ENCODE measurements at regions not wholly inside any gene's neighbourhood (a gene's known extent, or its start where the extent isn't known, plus 50 kb on each side); places are given as distances from the start of the nearest gene placed in this dataset.

DNA sequence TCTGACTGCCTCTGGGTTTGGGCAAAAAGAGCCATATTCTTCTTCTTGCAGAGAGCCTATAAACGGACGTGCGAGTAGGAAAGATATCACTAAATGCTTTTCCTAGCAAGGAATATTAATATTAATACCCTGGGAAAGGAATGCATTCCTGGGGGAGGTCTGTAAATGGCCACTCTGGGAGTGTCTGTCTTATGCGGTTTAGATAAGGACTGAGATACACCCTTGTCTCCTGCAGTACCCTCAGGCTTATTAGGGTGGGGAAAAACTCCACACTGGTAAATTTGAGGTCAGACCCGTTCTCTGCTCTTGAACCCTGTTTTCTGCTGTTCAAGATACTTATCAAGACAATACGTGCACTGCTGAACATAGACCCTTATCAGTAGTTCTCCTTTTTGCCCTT, 763.8 kb downstream of the SLITRK5 start:
- TF ChIP-seq FOXP2 (optimal IDR thresholded peaks at IDR 0.05; ENCODE audit: control extremely low read depth, extremely low read length, insufficient read depth), result no peak
- no peak for TF ChIP-seq POLR2AphosphoS5 (IDR thresholded peaks at IDR 0.05; ENCODE audit: borderline replicate concordance, low read depth, low read length)
- TF ChIP-seq EZH2 (IDR thresholded peaks at IDR 0.05), result no peak
- no peak overlapping the region for H3K27ac ChIP-seq
- no peak for DNase-seq (ENCODE audit: low read depth, low spot score)

DNA sequence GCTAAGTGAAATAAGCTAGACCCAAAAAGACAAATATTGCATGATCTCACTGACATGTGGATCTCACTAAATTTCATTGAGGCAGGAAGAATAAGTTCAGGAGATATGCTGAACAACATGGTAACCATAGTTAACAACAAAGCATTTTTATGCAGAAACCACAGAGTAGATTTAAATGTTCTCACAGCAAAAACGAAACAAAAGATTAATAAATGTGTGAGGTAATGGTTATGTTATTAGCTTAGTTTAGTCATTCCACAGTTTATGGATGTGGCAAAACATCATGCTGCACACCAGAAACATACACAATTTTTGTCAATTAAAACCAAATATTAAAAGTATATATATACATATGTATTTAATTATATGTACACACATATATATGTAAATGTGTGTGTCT, 765.8 kb downstream of the SLITRK5 start:
- Histone ChIP-seq H3K9ac (ENCODE audit: insufficient read length) (no peak overlapping the region), H3K4me3 (no peak overlapping the region), H3K36me3 (ENCODE audit: insufficient read depth, low read length) (no peaks in the 10 kb centered on the region), H3K9me3 (ENCODE audit: low read depth, low read length) (no peaks in the 10 kb centered on the region), H3K27ac (no peak overlapping the region)
- no peak for DNase-seq (ENCODE audit: low read depth, low spot score)
- TF ChIP-seq EZH2 (IDR thresholded peaks at IDR 0.05) (no peak), FOXP2 (optimal IDR thresholded peaks at IDR 0.05; ENCODE audit: control extremely low read depth, extremely low read length, insufficient read depth) (no peak), POLR2AphosphoS5 (IDR thresholded peaks at IDR 0.05; ENCODE audit: borderline replicate concordance, low read depth, low read length) (no peak)

More for the DNA sequence above, 763.8 kb downstream of the SLITRK5 start:
- Histone ChIP-seq H3K9ac (ENCODE audit: insufficient read length) (no peak overlapping the region), H3K36me3 (ENCODE audit: insufficient read depth, low read length) (no peaks in the 10 kb centered on the region), H3K4me3 (no peak overlapping the region), H3K9me3 (ENCODE audit: low read depth, low read length) (no peaks in the 10 kb centered on the region)

DNA sequence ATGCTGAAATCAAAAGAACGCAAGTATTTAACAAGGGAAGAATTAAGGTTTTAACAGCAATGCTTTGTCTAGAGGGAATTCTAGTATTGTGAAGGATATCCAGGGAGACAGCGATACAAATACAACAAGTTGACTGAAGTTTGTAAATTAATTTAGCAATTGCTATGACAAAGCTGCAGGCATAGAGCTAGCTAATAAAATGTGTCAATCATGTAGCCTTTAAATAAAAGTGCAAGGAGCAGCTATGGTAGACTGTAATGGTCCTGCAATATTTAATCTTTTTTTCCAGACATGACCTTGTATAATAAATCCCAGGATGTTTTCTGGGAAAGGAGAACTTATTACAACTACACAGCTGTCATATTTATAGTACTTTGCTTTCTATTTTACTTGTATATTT, 779.3 kb downstream of the SLITRK5 start:
- Histone ChIP-seq H3K27ac (no peak overlapping the region), H3K4me3 (no peak overlapping the region)
- TF ChIP-seq FOXP2 (optimal IDR thresholded peaks at IDR 0.05; ENCODE audit: control extremely low read depth, extremely low read length, insufficient read depth) (no peak), EZH2 (IDR thresholded peaks at IDR 0.05) (no peak), POLR2AphosphoS5 (IDR thresholded peaks at IDR 0.05; ENCODE audit: borderline replicate concordance, low read depth, low read length) (no peak)

DNA sequence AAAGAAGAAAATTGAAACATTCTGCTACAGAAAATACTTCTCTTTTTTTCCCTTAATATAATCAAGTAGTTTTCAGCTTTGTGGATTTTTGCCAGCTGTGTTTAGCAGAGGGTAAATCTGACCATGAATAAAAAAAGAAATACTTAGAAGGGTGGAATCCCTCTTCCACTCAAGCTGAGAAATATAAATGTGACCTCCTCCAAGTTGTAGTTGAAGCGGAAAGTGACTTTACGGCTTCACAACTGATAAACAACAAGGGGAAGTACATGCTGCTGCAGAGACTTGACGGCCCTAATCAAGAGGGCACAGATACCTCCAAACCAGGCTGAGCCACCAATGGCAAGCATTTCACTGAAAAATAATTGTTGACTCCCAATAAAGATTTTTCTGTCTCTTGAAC, 785.0 kb downstream of the SLITRK5 start:
- DNase-seq (ENCODE audit: low read depth, low spot score), result no peak
- no peak overlapping the region for H3K4me3 ChIP-seq
- H3K27ac ChIP-seq, result no peak overlapping the region
- TF ChIP-seq FOXP2 (optimal IDR thresholded peaks at IDR 0.05; ENCODE audit: control extremely low read depth, extremely low read length, insufficient read depth) (no peak), EZH2 (IDR thresholded peaks at IDR 0.05) (no peak), POLR2AphosphoS5 (IDR thresholded peaks at IDR 0.05; ENCODE audit: borderline replicate concordance, low read depth, low read length) (no peak)
- H3K9me3 ChIP-seq (ENCODE audit: low read depth, low read length), result no peaks in the 10 kb centered on the region
- H3K36me3 ChIP-seq (ENCODE audit: insufficient read depth, low read length), result no peaks in the 10 kb centered on the region
- H3K9ac ChIP-seq (ENCODE audit: insufficient read length), result no peak overlapping the region

More for the DNA sequence above, 779.3 kb downstream of the SLITRK5 start:
- Histone ChIP-seq H3K9ac (ENCODE audit: insufficient read length) (no peak overlapping the region), H3K9me3 (ENCODE audit: low read depth, low read length) (no peaks in the 10 kb centered on the region), H3K36me3 (ENCODE audit: insufficient read depth, low read length) (no peaks in the 10 kb centered on the region)
- DNase-seq (ENCODE audit: low read depth, low spot score), result no peak

DNA sequence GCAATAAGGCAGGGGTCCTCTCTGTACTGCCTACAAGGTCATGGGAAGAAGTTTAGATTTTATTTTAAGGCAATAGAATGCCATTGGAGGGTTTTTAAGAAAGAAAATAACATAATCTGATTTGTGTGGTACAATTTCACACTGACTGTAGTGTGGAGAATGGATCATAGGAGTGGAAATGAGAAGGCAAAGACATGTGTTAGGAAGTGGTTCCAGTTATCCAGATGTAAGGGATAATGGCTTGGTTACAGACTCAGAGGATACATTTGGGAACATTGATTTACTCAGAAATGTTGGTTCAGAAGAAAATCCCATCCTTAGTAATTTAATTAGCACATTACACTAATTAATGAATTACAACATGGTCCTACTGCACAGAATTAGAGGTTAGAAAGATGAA, 788.2 kb downstream of the SLITRK5 start:
- no peak for DNase-seq (ENCODE audit: low read depth, low spot score)
- no peak overlapping the region for H3K4me3 ChIP-seq
- H3K9ac ChIP-seq (ENCODE audit: insufficient read length), result no peak overlapping the region
- no peaks in the 10 kb centered on the region for H3K9me3 ChIP-seq (ENCODE audit: low read depth, low read length)
- no peaks in the 10 kb centered on the region for H3K36me3 ChIP-seq (ENCODE audit: insufficient read depth, low read length)
- no peak for TF ChIP-seq FOXP2 (optimal IDR thresholded peaks at IDR 0.05; ENCODE audit: control extremely low read depth, extremely low read length, insufficient read depth)
- TF ChIP-seq POLR2AphosphoS5 (IDR thresholded peaks at IDR 0.05; ENCODE audit: borderline replicate concordance, low read depth, low read length), result no peak
- TF ChIP-seq EZH2 (IDR thresholded peaks at IDR 0.05), result no peak
- H3K27ac ChIP-seq, result no peak overlapping the region

DNA sequence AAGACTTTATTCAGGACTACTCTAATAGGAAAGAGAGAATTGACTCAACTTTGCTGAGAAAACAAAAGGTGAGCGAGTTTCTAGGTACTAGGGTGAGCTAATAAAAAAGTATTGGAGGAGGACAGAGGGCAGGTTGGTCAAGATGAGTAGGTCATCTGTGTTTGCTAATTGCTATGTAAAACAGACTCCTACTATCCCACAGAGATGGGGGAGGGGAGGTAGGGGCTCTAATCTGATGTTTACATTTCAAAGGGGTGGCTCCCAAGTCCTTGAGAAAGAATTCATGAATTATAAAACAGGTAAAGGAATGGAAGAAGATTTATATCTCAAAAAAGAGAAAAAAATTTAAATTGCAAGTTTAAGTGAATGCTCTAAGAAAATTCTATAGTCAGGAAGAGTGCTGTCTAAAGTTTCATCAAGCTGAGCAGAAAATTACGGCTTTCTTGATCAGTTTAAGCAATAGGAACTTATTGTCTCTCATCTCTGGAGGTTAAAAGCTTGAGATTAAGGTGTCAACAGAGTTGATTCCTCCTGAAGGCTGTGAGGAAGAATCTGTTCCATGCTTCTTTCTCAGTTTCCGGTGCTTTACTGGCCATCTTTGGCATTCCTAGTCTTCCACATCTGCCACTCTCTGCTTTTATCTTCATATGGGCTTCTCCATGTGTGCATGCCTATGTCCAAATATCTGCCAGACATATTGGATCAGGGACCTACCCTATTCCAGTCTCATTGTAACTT, 790.3 kb downstream of the SLITRK5 start:
- H3K36me3 ChIP-seq (ENCODE audit: insufficient read depth, low read length), result no peaks in the 10 kb centered on the region
- no peak overlapping the region for H3K27ac ChIP-seq
- no peak overlapping the region for H3K9ac ChIP-seq (ENCODE audit: insufficient read length)
- no peak overlapping the region for H3K4me3 ChIP-seq
- H3K9me3 ChIP-seq (ENCODE audit: low read depth, low read length), result no peaks in the 10 kb centered on the region
- no peak for TF ChIP-seq EZH2 (IDR thresholded peaks at IDR 0.05)
- no peak for TF ChIP-seq FOXP2 (optimal IDR thresholded peaks at IDR 0.05; ENCODE audit: control extremely low read depth, extremely low read length, insufficient read depth)
- TF ChIP-seq POLR2AphosphoS5 (IDR thresholded peaks at IDR 0.05; ENCODE audit: borderline replicate concordance, low read depth, low read length), result no peak
- DNase-seq (ENCODE audit: low read depth, low spot score), result no peak

DNA sequence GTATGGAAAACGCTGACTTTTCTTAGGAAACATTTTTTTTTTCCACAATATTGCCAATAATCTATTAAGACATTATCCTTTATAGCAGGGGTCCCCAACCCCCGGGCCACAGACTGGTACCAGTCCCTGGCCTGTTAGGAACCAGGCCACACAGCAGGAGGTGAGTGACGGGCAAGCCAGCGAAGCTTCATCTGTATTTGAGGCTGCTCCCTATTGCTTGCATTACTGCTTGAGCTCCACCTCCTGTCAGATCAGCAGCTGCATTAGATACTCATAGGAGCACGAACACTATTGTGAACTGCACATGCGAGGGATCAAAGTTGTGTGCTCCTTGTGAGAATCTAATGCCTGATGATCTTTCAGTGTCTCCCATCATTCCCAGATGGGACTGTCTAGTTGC, 793.7 kb downstream of the SLITRK5 start:
- no peak overlapping the region for H3K4me3 ChIP-seq
- no peak overlapping the region for H3K9ac ChIP-seq (ENCODE audit: insufficient read length)
- TF ChIP-seq EZH2 (IDR thresholded peaks at IDR 0.05) (no peak), POLR2AphosphoS5 (IDR thresholded peaks at IDR 0.05; ENCODE audit: borderline replicate concordance, low read depth, low read length) (no peak), FOXP2 (optimal IDR thresholded peaks at IDR 0.05; ENCODE audit: control extremely low read depth, extremely low read length, insufficient read depth) (no peak)
- H3K36me3 ChIP-seq (ENCODE audit: insufficient read depth, low read length), result no peaks in the 10 kb centered on the region
- DNase-seq (ENCODE audit: low read depth, low spot score), result no peak
- H3K27ac ChIP-seq, result no peak overlapping the region
- no peaks in the 10 kb centered on the region for H3K9me3 ChIP-seq (ENCODE audit: low read depth, low read length)

DNA sequence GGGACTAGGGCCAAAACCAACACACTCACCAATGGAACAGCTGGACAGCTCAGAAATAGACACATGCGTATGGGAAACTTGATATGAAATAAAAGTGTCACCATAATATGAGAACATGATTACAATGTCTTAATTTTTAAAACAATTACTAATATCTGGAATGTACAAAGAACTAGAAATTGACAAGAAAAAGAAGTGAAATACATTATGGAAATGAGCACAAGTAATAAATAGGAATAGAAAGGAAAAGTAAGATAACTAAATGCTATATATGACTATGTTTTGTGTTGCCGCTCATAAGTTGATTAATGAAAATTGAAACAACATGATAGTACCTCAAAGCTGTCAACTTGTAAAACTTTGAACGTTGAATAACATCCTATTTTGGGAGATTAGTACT, 801.1 kb downstream of the SLITRK5 start:
- Histone ChIP-seq H3K9ac (ENCODE audit: insufficient read length) (no peak overlapping the region), H3K4me3 (no peak overlapping the region), H3K9me3 (ENCODE audit: low read depth, low read length) (no peaks in the 10 kb centered on the region), H3K27ac (no peak overlapping the region), H3K36me3 (ENCODE audit: insufficient read depth, low read length) (no peaks in the 10 kb centered on the region)
- TF ChIP-seq FOXP2 (optimal IDR thresholded peaks at IDR 0.05; ENCODE audit: control extremely low read depth, extremely low read length, insufficient read depth) (no peak), EZH2 (IDR thresholded peaks at IDR 0.05) (no peak), POLR2AphosphoS5 (IDR thresholded peaks at IDR 0.05; ENCODE audit: borderline replicate concordance, low read depth, low read length) (no peak)
- no peak for DNase-seq (ENCODE audit: low read depth, low spot score)

DNA sequence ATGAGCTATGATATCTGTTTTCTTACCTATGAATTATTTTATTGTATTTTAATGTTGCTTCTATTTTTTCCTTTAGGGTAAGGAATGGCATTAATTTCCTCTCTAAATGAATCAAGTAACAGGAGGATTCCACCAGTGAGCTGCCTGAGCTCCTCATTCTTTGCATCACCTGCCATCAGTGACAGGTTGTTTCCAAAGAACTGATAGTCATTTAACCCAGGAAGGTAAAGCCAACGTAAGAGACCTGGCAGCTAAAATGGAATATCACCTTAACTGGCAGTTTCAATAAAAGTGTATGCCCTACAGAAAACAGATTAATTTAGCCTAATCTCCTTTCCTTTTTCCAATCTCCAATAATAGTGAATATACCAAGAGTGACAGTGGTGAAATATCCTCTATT, 812.0 kb downstream of the SLITRK5 start:
- H3K9me3 ChIP-seq (ENCODE audit: low read depth, low read length), result no peaks in the 10 kb centered on the region
- H3K4me3 ChIP-seq, result no peak overlapping the region
- H3K9ac ChIP-seq (ENCODE audit: insufficient read length), result no peak overlapping the region
- H3K36me3 ChIP-seq (ENCODE audit: insufficient read depth, low read length), result no peaks in the 10 kb centered on the region
- no peak for DNase-seq (ENCODE audit: low read depth, low spot score)
- TF ChIP-seq EZH2 (IDR thresholded peaks at IDR 0.05) (no peak), POLR2AphosphoS5 (IDR thresholded peaks at IDR 0.05; ENCODE audit: borderline replicate concordance, low read depth, low read length) (no peak), FOXP2 (optimal IDR thresholded peaks at IDR 0.05; ENCODE audit: control extremely low read depth, extremely low read length, insufficient read depth) (no peak)
- no peak overlapping the region for H3K27ac ChIP-seq
